NCI-H2227 (cell line): ENCODE measurements at regions not wholly inside any gene's neighbourhood (a gene's known extent, or its start where the extent isn't known, plus 50 kb on each side); places are given as distances from the start of the nearest gene placed in this dataset.
"Not testable (repeated sequence)": the region's sequence is repeated elsewhere in the genome, so short reads cannot be mapped to it uniquely, and the experiment has no call there.

Source experiments
- DNase-seq: peaks from one replicate; lab custom pipeline; 2025; ENCODE audit not compliant: unreplicated experiment; lab: John Stamatoyannopoulos, UW

- DNase-seq = no peak
Observed at GRCh38 chr6:49284180-49284579, 178.9 kb downstream of the MMUT start.

GRCh38 chr6:49274809-49275769, 188.0 kb downstream of the MMUT start:
- DNase-seq = not testable (repeated sequence)

GRCh38 chr6:49269190-49269589, 193.9 kb downstream of the MMUT start:
- no peak for DNase-seq

- DNase-seq = no peak
Observed at GRCh38 chr6:49264909-49265308, 198.1 kb downstream of the MMUT start.

- DNase-seq = no peak
Observed at GRCh38 chr6:49264496-49264895, 198.6 kb downstream of the MMUT start.

- DNase-seq = no peak
Observed at GRCh38 chr6:49257549-49257948, 205.5 kb downstream of the MMUT start.

- DNase-seq = no peak
Observed at GRCh38 chr6:49255335-49255734, 207.7 kb downstream of the MMUT start.

GRCh38 chr6:49252901-49253300, 210.2 kb downstream of the MMUT start:
- DNase-seq = no peak

- no peak for DNase-seq
Observed at GRCh38 chr6:49233483-49233882, 229.6 kb downstream of the MMUT start.

GRCh38 chr6:49225471-49225870, 237.6 kb downstream of the MMUT start:
- no peak for DNase-seq

- no peak for DNase-seq
Observed at GRCh38 chr6:49220293-49220692, 242.8 kb downstream of the MMUT start.

- no peak for DNase-seq
Observed at GRCh38 chr6:49205526-49205925, 257.5 kb downstream of the MMUT start.

- no peak for DNase-seq
Observed at GRCh38 chr6:49202924-49203536, 260.0 kb downstream of the MMUT start.

GRCh38 chr6:49198015-49198414, 265.0 kb downstream of the MMUT start:
- DNase-seq = no peak

GRCh38 chr6:49162379-49162778, 300.7 kb downstream of the MMUT start:
- not testable (repeated sequence) for DNase-seq

GRCh38 chr6:49155316-49155715, 307.7 kb downstream of the MMUT start:
- DNase-seq = no peak

- DNase-seq = no peak
Observed at GRCh38 chr6:49151957-49152356, 311.1 kb downstream of the MMUT start.

GRCh38 chr6:49151461-49151860, 311.6 kb downstream of the MMUT start:
- DNase-seq = no peak

- no peak for DNase-seq
Observed at GRCh38 chr6:49151033-49151432, 312.0 kb downstream of the MMUT start.

GRCh38 chr6:49145280-49145679, 317.8 kb downstream of the MMUT start:
- no peak for DNase-seq

GRCh38 chr6:49142421-49143151, 320.5 kb downstream of the MMUT start:
- DNase-seq = no peak

GRCh38 chr6:49121970-49122369, 341.1 kb downstream of the MMUT start:
- no peak for DNase-seq
